A673 (cell line): ENCODE measurements at regions not wholly inside any gene's neighbourhood (a gene's known extent, or its start where the extent isn't known, plus 50 kb on each side); places are given as distances from the start of the nearest gene placed in this dataset.

Source experiments
- EZH2 ChIP-seq: fragments of 200-600 bp; sonication (generic); IDR thresholded peaks from 2 replicates; pipeline ENCODE4 v1.6.1; 2017; ENCODE audit warnings: borderline replicate concordance, low read depth, mild to moderate bottlenecking, mixed read lengths, antibody characterized with exemption, low read length; ENCODE audit not compliant: poor library complexity, severe bottlenecking
- TF ChIP-seq, protein P1 (sequence below): fragments of 300-800, 200-600 bp; sonication (generic); conservative IDR thresholded peaks from 2 replicates; pipeline ENCODE4 v1.5.1; 2017; ENCODE audit warnings: low read depth, mild to moderate bottlenecking, antibody characterized with exemption, low read length, moderate library complexity, mixed read lengths

DNA sequence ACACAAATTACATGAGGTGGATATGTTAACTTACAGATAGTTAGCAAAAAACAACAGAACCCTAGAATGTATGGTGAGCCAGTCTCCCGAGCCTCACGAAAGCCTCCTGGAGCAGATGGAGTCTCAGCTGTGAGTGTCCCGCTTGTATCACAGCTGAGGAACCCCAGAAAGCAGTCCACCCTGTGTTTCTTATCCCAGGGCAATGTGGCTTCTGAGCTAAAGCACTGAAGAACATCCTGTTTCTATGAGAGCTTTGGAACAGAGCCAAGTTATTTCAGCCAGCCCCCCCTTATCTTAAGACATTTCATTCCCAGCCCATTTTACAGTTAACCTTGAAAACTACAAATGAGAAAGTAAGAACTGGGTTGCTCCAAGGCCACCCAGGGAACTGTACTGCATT is 1220.9 kb upstream of the CDH6 start:
- TF ChIP-seq, protein P1, sequence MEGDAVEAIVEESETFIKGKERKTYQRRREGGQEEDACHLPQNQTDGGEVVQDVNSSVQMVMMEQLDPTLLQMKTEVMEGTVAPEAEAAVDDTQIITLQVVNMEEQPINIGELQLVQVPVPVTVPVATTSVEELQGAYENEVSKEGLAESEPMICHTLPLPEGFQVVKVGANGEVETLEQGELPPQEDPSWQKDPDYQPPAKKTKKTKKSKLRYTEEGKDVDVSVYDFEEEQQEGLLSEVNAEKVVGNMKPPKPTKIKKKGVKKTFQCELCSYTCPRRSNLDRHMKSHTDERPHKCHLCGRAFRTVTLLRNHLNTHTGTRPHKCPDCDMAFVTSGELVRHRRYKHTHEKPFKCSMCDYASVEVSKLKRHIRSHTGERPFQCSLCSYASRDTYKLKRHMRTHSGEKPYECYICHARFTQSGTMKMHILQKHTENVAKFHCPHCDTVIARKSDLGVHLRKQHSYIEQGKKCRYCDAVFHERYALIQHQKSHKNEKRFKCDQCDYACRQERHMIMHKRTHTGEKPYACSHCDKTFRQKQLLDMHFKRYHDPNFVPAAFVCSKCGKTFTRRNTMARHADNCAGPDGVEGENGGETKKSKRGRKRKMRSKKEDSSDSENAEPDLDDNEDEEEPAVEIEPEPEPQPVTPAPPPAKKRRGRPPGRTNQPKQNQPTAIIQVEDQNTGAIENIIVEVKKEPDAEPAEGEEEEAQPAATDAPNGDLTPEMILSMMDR = no peak
- TF ChIP-seq EZH2 = no peak
